ENCODE measurements at regions not wholly inside any gene's neighbourhood (a gene's known extent, or its start where the extent isn't known, plus 50 kb on each side); places are given as distances from the start of the nearest gene placed in this dataset.

- in situ Hi-C loops (cut with HindIII; ENCODE audit: low pct_unique_long_range_greater_than_20kb, low sequenced_read_pairs): no loop called here
- CTCF ChIA-PET: interaction anchor here (0.6 kb wide), 1 partner anchor 452 kb away, joined by 9 read pairs; no protein-coding TSS in a partner anchor
- H3K4me1 ChIP-seq (ENCODE audit: control insufficient read depth, insufficient read depth, low read length): no peaks in the 10 kb centered on the region
- intact Hi-C loops (cut with micrococcal nuclease; ENCODE audit: unreplicated experiment): no loop called here
- no peaks in the 10 kb centered on the region for H3K36me3 ChIP-seq (ENCODE audit: control insufficient read depth, insufficient read depth, low read length)
- H3K27ac ChIP-seq (ENCODE audit: low read length): no peak overlapping the region
- no peaks in the 10 kb centered on the region for H3K27me3 ChIP-seq (ENCODE audit: control insufficient read depth, insufficient read depth, low read length)
- no TSS peak for BruUV-seq (replicated peaks)
- ATAC-seq (no peak), DNase-seq (ENCODE audit: low read depth, low spot score) (no peak)
- POLR2A ChIA-PET: no interaction called here
- no peaks in the 10 kb centered on the region for H3K9me3 ChIP-seq (ENCODE audit: control insufficient read depth, insufficient read depth, low read depth, low read length)
- H3K4me3 ChIP-seq (ENCODE audit: low read depth in 2 of 2, low read length in 2 of 2): no peak overlapping the region
- no peak for TF ChIP-seq SIN3A (IDR thresholded peaks at IDR 0.05; ENCODE audit: borderline replicate concordance, insufficient read depth, low read depth, low read length)
- no peak for TF ChIP-seq POLR2AphosphoS5 (IDR thresholded peaks at IDR 0.05; ENCODE audit: low read depth, low read length)
- TF ChIP-seq CTCF (IDR thresholded peaks at IDR 0.05): no peak
- TF ChIP-seq TCF7L2 (IDR thresholded peaks at IDR 0.05; ENCODE audit: low read depth, low read length): no peak
- no peak for TF ChIP-seq REST (IDR thresholded peaks at IDR 0.05; ENCODE audit: insufficient read depth in 1 of 2, low read depth in 2 of 2, low read length in 1 of 2)
Observed at GRCh38 chr5:111983459-111983858, 226.5 kb upstream of the NREP start.

GRCh38 chr5:111977436-111977829 lies 220.4 kb upstream of the NREP start:
- H3K27ac ChIP-seq (ENCODE audit: low read length): no peak overlapping the region
- no peaks in the 10 kb centered on the region for H3K27me3 ChIP-seq (ENCODE audit: control insufficient read depth, insufficient read depth, low read length)
- no peak for TF ChIP-seq SIN3A (IDR thresholded peaks at IDR 0.05; ENCODE audit: borderline replicate concordance, insufficient read depth, low read depth, low read length)
- no peaks in the 10 kb centered on the region for H3K4me1 ChIP-seq (ENCODE audit: control insufficient read depth, insufficient read depth, low read length)
- ATAC-seq: no peak
- in situ Hi-C loops (cut with HindIII; ENCODE audit: low pct_unique_long_range_greater_than_20kb, low sequenced_read_pairs): no loop called here
- BruUV-seq (replicated peaks): no TSS peak
- ChIA-PET POLR2A (no interaction called here), CTCF (no interaction called here)
- H3K36me3 ChIP-seq (ENCODE audit: control insufficient read depth, insufficient read depth, low read length): no peaks in the 10 kb centered on the region
- no peak overlapping the region for H3K4me3 ChIP-seq (ENCODE audit: low read depth in 2 of 2, low read length in 2 of 2)
- intact Hi-C loops (cut with micrococcal nuclease; ENCODE audit: unreplicated experiment): no loop called here
- H3K9me3 ChIP-seq (ENCODE audit: control insufficient read depth, insufficient read depth, low read depth, low read length): no peaks in the 10 kb centered on the region
- DNase-seq (ENCODE audit: low read depth, low spot score): no peak

- CTCF ChIA-PET: no interaction called here
- H3K4me3 ChIP-seq (ENCODE audit: low read depth in 2 of 2, low read length in 2 of 2): no peak overlapping the region
- no peak for DNase-seq (ENCODE audit: low read depth, low spot score)
- H3K27me3 ChIP-seq (ENCODE audit: control insufficient read depth, insufficient read depth, low read length): no peaks in the 10 kb centered on the region
- POLR2A ChIA-PET: no interaction called here
- H3K4me1 ChIP-seq (ENCODE audit: control insufficient read depth, insufficient read depth, low read length): no peaks in the 10 kb centered on the region
- no peak overlapping the region for H3K27ac ChIP-seq (ENCODE audit: low read length)
- no peaks in the 10 kb centered on the region for H3K9me3 ChIP-seq (ENCODE audit: control insufficient read depth, insufficient read depth, low read depth, low read length)
- no TSS peak for BruUV-seq (replicated peaks)
- no peaks in the 10 kb centered on the region for H3K36me3 ChIP-seq (ENCODE audit: control insufficient read depth, insufficient read depth, low read length)
- no peak for ATAC-seq
- TF ChIP-seq REST (IDR thresholded peaks at IDR 0.05; ENCODE audit: insufficient read depth in 1 of 2, low read depth in 2 of 2, low read length in 1 of 2) (no peak), SIN3A (IDR thresholded peaks at IDR 0.05; ENCODE audit: borderline replicate concordance, insufficient read depth, low read depth, low read length) (no peak), TCF7L2 (IDR thresholded peaks at IDR 0.05; ENCODE audit: low read depth, low read length) (no peak), CTCF (IDR thresholded peaks at IDR 0.05) (no peak)
- intact Hi-C loops (cut with micrococcal nuclease; ENCODE audit: unreplicated experiment) (no loop called here), in situ Hi-C loops (cut with HindIII; ENCODE audit: low pct_unique_long_range_greater_than_20kb, low sequenced_read_pairs) (no loop called here)
Observed at GRCh38 chr5:111976705-111977435, 219.9 kb upstream of the NREP start.

All from Panc1 (cell line).